HL-60/S4 treated with phorbol 12-myristate 13-acetate at 8.2 ng/mL for 4 days and 3 days (cell line): ENCODE measurements at regions not wholly inside any gene's neighbourhood (a gene's known extent, or its start where the extent isn't known, plus 50 kb on each side); places are given as distances from the start of the nearest gene placed in this dataset.

Source experiments
- in situ Hi-C: fragments of 300-500 bp; cut with MboI; formaldehyde crosslinking; loops from 2 replicates; pipeline ENCODE4 v1.15.0; 2022; ENCODE audit warnings: low sequenced_read_pairs

DNA sequence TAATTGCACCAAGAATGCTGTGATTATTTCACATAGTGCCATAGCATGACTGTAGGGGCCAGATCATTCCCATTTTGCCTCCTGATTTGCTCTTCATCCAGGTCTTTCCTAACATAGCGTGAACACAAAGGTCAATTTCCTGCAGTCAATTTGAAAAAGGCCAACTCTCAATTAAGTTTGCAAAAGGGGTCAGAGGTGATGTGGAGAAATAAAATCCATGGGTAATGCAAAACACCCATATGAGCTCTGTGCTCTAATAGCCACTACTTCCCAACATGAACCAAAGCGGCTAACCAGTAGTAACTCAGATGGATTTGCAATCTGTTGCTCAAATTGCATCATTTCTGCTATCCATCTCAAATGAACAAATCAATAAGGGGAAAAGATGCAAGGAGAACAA is 275.5 kb upstream of the SOX9 start:
- in situ Hi-C loops, result no loop called here

DNA sequence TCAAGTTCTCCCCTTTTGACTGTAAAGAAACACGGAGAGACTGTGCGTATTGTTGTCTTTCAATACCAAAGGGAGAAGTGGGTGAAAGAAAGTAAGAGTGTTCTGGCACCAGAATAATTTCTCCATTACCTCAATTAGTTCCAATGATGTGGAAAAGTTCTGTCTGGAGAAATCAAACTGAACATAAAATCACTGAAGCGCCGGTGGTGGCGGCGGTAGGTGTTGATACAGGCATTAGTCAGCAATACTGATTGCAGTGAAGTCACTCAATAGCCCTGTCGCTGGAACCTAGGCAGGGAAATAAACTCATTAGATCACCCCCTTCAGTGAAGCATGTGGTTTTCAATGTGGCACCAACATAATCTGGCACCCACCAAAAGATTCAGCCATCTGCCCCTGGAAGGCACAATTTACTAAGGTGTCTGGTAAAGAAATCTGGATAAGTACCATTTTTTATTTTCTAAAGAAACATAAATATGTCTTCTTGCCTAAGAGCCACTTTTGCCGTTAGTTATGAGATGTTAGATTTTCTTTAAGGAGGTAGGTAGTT is 274.2 kb upstream of the SOX9 start:
- in situ Hi-C loops, result no loop called here

DNA sequence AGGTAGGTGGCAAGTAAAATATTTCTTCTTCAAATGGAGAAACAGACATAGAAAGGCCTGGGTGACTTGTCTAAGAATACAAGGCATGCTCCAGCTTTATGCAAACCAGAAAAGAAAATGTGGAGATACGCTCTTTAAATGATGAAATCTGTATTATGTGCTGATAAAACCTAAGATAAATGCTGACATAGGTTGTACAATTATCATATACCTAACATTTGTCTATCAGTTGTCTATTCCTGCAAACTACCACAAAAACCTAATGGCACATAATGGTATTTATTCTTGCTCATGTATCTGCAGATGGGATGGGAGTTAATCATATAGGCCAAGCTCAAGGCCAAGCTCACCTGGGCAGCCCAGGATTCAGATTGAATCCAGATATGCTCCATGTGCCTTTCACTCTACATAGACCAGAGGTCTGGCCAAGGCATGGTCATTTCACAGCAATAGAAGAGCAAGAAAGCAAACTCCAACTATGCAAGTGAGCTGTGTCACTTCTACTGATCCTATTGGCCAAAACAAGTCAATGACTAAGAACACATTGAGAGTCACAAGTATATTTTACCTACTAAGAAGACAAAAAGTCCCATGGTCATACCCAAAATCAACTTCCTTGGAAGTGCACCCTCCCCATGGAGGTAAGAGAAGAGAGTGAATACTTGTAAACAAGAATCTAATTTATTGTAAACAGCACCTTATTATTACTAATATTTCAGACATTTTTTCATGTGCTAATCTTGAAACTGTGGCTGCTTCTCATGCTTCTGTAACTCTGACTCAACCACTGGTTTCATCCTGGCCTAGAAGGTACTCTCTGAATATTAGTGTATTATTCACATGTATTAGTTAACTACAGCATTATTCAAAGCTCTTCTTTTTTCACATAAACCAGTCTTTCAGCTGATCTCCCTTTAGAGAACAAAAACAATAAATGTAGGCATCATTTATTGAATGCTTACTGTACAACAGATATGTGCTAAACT is 270.7 kb upstream of the SOX9 start:
- in situ Hi-C loops, result no loop called here

DNA sequence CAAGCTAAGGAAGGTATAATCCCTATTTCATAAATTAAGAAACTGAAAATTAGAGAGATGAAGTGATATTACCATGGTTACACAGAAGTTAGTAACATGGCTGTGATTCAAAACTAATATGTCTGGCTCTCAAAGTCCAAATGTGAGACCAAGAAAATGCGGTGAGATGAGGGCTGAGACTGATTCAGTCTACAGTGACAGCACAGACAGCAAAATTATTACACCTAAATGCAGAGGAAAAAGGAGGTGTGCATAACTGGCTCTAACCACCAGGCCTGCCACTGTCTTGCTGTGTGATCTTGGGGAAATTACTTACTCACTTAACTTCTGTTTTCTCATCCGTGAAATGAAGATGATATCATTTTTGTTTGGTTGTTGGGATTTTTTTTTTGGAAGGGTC is 270.0 kb upstream of the SOX9 start:
- in situ Hi-C loops, result no loop called here

DNA sequence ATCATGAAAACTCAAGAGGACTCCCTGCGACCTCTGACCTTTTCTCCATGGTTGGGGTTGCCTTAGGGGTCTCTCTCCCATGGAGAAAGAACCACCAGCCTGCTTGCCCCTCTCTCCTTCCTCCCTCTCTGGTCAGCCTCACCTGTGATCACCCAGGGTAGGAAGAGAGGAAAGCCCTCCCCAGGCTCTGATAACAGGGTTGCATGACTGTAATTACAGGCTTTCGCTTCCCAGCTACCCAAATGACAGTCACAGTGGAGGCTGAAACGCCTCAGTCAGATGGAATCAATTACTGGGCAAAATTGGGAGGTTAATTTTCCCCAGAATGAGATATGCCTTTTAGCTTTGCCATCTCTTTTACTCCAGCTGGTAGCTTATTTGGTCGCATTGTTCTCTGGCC is 265.8 kb upstream of the SOX9 start:
- in situ Hi-C loops, result no loop called here

DNA sequence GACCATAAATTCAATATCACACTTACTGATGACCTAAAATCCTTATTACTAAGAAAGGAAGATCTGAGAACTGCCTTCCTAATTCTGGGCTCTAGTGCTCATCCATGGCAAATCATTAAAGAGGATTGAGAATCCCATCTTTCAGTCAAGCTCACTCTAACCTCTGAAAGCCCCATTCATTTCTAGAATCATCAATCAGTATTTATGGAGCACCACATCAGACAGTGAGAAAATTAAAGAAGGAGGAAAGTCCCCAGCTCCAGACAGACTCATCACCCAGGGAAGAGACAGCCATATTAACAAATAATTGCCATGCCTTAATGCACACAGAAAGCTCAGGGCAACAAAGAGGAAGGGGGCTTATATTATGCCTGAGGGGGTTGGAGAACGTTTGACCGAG is 256.1 kb upstream of the SOX9 start:
- in situ Hi-C loops, result no loop called here

DNA sequence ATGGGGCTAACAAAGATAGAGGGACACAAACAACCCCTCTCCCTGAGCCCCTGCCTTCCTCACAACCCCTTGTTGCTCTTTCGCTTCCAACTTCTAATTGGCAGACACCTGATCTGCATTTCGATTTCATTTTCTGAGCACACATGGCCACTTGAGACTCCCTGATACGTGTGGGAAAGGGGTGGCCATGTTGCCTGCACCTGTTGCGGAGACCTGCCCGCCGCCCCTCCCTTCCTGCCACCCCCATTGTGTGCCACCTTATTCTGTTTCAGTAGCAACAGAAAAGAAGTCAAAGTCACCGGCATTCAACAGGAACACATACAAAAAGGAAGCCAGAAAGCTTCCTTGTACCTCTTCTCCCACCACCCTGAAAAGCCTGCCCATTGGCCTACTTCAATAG is 254.7 kb upstream of the SOX9 start:
- in situ Hi-C loops, result no loop called here

DNA sequence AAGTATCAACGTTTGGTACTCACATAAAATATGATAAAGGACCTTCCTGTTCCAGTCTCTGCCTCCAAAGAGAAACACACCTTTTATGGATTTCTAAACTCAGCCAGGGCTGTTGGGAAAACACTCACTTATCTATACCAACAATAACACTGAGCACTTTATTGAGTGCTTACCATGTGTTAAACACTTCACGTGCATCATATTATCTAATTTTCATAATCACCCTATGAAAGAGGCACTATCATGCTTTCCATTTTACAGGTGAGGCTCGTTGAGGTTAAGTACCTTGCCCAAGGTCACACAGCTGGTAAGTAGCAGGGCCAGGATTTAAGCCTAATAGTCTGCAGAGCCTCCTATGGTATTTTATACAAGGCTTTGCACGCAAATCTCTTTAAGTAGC is 251.5 kb upstream of the SOX9 start:
- in situ Hi-C loops, result no loop called here

DNA sequence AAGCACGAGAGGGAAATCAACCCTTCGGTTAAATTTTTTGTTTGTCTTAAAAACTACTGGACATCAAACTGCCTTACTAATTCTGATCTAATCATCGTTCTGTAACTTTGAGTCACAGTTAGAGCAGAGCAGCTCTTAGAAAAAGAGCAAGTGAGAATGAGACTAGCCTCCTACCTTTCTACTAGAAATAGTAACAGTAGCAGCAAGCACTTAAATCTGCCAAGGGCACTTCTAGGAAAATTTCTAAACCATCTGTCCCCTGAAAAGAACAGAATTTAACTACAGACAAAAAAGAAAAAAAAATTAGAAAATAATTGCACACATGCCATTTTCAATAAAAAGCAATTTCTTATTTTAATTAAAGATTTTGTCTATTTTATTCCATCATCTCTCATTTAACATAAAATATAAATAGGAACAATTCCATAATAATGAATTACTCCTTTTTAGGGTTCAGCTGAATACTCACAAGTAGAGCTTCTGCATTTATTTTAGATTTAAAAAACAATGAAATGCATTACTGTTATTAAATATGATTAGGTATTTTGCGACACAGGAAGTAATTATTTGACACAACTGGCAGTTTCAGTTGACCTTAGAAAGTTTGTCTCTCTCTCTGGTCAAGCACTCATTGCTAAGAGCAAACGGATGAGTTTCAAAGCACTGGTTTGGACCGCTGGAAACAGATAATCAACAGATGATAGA is 250.8 kb upstream of the SOX9 start:
- in situ Hi-C loops, result no loop called here

DNA sequence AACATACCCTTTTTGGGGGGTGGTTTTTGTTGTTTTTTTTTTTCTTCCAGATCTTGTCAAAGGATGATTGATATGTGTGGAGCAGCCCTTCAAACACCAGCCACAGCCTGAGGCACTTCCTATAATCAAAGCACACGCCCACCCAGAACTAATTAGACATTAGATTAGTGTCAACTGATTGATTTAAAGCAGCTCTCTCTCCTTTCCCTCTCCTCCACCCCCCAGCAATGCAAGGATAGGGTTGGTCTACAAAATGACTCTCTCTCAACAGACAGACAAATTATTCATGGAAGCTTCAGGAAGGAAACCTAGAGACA is 250.3 kb upstream of the SOX9 start:
- in situ Hi-C loops, result no loop called here

DNA sequence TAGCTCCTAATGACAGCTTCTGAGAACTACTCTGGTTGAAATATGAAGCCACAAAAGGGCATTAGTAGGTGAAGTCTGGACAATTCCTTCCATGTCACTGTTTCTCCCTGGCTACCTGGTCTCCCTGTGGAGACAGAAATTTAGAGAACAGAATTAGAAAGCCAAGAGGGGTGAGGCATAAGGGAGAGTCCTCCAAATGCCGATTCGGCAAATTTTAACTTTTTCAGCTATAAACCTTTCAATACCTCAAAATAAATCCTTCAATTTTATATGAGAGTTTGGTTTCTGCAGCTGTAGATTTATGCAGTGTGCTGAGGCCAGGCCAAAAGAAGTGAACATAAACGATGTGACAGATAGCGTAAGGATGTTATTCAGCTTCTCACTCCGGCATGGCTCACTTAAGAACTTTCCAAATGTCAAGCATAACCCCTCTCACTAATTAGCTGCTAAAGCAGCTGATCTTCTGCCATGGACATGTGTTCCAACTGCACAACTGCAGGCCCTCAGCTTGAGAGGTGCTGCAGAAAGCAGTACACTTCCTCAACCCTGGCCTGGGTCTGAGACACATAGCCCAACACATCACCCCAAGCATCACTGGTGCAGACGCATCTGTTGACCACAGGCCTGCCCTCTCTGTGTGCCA is 247.9 kb upstream of the SOX9 start:
- in situ Hi-C loops, result no loop called here

DNA sequence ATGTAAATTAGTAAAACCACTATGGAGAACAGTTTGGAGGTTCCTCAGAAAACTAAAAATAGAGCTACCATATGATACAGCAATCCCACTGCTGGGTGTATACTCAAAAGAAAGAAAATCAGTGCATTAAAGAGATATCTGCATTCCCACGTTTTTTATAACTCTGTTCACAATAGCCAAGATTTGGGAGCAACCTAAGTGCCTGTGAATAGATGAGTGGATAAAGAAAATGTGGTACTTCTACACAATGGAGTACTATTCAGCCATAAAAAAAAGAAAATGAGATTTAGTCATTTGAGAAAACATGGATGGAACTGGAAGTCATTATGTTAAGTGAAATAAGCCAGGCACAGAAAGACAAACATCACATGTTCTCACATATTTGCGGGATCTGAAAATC is 246.0 kb upstream of the SOX9 start:
- in situ Hi-C loops, result loop anchor here (25.0 kb wide), 1 partner anchor 113 kb away; no protein-coding TSS in a partner anchor

DNA sequence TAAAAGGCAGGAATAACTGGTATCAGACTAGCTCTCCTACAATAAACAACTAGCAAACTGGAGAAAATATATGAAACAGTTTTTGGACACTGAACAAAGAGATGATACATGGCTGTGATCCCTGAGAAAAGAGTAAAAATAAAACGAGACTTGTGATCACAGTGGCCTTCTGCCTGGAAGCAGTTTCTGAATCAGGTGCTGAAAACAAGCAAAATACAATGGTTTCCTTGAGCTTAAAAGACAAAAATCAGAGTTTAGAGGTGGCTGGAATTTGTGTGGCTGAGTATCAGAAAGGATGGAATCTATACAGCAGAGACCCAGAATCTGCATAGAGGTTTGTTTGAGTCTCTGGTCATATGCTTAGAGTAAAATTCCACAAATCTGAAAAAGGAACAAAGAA is 242.5 kb upstream of the SOX9 start:
- in situ Hi-C loops, result loop anchor here (25.0 kb wide), 1 partner anchor 109 kb away; no protein-coding TSS in a partner anchor

DNA sequence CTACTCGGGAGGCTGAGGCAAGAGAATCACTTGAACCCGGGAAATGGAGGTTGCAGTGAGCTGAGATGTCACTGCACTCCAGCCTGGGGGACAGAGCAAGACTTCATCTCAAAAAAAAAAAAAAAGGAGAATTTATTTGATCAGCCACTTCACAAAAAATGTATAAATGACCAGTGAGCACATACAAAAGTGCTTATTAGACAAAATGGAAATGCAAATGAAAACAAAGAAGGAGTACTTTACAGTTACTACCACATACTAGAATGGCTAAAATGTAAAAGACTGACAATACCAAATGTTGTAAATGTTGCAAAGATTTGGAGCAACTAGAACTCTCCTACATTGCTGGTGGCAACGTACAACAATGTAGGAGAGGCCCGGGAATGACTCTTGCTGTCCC is 241.8 kb upstream of the SOX9 start:
- in situ Hi-C loops, result loop anchor here (25.0 kb wide), 1 partner anchor 108 kb away; no protein-coding TSS in a partner anchor

DNA sequence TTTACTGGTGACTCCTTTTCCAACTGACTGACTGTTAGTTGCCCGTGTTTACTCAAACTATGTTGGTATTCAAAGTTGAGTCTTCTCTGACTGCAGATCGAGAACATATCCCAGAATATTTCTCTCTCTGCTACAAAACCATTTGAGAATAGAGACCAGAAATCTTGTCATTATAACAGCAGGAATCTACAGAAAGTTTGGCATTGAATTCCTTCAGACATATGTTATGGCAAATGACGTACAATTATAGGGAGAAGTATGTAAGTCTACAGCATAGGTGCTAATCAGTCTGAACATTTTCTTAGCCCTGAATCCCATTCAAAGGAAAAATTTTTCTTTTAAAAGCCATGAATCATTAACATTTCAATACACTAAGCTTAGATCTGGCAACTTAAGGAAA is 239.8 kb upstream of the SOX9 start:
- in situ Hi-C loops, result loop anchor here (25.0 kb wide), 1 partner anchor 106 kb away; no protein-coding TSS in a partner anchor

DNA sequence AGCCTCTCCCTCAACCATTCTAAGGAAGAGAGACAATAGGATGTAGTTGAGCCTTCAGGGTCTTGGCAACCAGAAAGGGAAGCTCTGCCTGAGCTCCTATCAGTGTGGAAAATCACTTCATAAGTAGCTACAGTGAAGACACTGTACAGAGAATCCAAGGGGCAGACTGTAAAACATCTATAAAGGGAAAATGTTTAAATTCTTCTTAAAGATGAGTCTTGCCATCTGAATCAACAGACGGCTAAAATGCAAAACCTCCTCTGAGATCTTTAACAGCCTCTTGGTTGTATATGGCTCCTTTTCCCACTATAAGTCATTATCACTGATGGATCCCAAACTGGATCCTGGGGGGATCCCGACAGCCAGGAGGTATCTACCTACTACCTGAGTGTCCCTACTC is 239.2 kb upstream of the SOX9 start:
- in situ Hi-C loops, result loop anchor here (25.0 kb wide), 1 partner anchor 106 kb away; no protein-coding TSS in a partner anchor

DNA sequence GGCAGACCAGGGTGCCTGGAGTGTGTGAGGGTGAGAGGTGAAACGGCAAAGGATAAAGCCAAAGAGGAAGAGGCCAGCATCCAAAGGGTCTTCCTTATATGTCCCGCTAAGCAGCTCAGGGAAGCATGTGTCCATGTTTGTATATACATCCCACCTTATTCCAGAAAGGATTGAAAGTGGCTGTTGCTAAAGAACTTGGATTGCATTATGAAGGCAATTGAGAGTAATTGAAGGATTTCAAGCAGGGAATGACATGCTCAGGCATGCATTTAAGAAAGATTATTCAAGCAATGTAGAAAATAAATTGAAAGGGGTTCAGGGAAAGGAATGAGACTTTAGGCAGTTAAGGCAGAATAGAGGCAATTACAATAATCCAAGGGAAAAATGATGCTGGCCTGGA is 237.6 kb upstream of the SOX9 start:
- in situ Hi-C loops, result loop anchor here (25.0 kb wide), 1 partner anchor 104 kb away; no protein-coding TSS in a partner anchor

DNA sequence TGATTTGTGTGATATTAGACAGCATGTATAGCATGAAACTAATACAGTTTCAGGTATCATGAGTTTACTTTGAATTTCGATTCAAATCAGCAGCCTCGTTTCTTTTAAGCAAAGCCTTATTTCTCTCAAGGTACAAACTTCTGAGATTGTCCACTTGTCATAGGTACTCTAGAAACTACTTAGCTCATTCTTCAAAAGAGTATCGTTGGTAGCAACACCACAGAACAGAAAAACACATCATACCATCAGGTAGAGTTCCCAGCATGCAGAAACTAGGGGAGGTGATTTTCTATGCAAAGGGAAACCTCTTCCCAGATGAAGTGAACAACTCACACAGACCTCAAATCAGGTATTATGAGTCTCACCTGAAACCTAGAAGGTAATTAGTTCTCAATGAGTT is 237.0 kb upstream of the SOX9 start:
- in situ Hi-C loops, result loop anchor here (25.0 kb wide), 1 partner anchor 103 kb away; no protein-coding TSS in a partner anchor

DNA sequence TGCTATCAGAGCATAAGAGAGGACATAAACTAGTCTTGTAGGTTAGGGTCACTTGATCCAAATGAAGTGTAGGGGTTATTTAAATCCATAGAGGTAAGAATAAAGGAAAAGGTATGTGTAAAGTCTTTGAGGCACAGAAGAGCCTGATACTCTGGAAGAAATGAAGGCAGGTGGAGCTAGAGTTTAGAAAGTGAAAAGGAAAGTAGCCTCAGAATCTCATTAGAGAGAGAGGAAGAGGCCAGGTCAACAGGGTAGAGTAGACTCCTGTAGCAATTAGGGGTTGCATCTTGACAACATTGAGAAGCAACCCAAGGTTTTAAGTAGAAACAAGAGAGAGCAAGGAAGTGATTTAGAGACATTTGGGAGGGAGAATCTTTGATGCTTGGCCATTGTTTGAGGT is 235.2 kb upstream of the SOX9 start:
- in situ Hi-C loops, result loop anchor here (25.0 kb wide), 1 partner anchor 102 kb away; no protein-coding TSS in a partner anchor

DNA sequence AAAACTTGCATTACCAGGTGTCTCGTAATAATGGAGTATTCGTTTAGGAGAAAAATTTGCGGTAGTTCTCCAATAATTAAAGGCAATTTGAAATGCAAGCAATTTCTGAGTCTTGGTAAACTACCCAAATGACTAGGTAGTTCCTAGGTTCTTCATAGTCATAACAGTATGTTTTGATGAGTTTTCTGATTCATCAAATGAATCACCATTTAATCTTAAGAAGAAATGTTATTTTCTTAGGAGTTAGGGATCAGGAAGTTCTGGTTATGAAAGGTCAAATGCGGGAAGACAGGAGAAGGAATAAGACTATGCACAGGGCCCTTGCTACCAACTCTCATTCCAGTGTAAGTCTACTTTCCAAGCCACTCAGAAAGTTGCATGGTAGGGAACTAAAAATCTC is 221.5 kb upstream of the SOX9 start:
- in situ Hi-C loops, result loop anchor here (25.0 kb wide), 1 partner anchor 88 kb away; no protein-coding TSS in a partner anchor
